GM18519 (cell line): ENCODE measurements at regions not wholly inside any gene's neighbourhood (a gene's known extent, or its start where the extent isn't known, plus 50 kb on each side); places are given as distances from the start of the nearest gene placed in this dataset.

ENCODE experiments used
- ATAC-seq: cut with Tn5 transposase; IDR thresholded peaks from one replicate; pipeline ENCODE4 v1.9.1; 2021; ENCODE audit warnings: mild to moderate bottlenecking, moderate library complexity; ENCODE audit not compliant: unreplicated experiment, low FRiP score

DNA sequence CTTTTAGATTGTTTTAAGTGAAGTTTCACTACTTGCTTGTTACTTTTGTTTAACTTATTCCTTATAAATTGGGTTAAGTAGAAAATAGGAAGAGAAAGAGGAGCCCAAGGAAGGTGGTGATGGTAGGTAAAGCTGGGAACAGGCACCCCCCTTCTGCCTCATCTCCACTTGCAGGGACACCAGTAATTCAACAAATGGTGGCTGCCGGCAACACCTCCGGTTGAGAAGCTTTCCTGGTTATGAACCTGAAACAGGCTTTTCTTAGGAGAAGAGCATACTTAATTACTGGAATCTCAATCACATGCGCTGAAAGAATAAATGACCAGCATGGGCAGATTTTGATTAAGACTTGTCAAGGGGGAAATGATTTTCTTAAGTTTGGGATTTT is 158.9 kb upstream of the ZNF217 start:
- no peak for ATAC-seq

DNA sequence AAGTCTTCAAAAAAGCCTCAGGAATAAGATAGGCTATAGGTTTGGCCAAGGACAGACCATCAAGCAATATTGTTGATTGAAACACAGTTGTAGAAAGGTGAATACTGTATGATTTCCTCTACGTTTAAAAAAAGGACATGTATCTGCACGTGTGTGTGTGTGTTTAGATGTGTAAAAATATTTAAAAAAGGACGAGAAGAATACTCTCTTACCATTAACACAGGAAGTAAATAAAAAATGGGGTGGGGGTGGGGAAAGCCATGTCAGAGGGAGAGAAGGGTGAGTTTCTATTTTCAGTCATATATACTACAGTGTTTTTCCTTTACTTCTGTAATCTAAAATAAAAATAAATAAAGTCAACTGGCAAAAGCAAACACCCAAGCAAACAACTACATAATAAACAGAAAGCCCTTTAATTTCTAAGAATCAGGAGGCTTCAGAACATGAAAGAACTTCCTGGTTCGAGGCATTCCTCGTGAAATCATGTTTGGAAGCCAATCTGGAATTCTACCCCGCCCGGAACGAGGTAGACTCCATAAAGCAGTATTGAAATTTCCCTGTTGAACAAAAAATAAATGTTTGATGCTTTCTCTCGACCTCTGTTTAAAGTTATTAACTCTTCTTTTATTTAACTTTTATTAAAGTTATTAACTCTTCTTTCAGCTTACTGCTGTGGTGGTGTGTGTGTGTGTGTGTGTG is 158.1 kb upstream of the ZNF217 start:
- ATAC-seq: no peak

DNA sequence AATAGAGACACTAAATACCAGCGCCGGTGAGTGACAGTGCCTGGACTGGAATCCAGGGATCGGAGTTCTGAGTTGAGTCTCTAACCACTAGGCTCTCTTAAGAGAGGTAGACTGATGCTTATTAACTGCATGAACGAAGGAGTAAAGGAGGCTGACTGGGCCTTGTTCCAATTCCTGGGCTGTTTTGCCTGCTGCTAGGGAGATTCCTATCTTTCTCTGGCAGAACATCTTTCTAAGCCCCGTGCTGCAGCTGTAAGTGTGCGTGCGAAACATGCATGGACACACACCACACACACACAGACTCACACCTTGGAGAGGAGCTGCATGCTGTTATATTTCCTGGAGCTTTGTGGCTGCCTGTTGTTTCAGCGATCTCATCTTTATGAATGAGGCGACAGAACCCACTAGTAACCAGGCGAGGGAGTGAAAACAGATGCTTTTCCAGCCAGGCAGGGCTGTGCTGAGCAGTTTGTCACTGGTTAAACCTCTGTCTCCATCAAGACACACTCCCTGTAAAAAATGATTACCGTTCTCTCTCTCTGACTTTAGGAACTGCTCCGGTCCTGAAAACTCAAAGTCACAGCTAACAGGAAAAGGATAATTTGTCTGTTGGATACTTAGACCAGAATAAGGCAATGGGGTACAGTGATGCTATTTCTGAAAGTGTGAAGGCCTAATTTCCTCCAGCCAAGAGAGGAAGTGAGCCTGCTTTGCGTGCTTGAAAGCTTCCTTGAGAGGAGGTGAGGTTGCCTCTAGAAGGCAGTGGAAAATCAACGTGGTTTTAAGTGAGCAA is 157.4 kb upstream of the ZNF217 start:
- ATAC-seq: peak; percentile 52

DNA sequence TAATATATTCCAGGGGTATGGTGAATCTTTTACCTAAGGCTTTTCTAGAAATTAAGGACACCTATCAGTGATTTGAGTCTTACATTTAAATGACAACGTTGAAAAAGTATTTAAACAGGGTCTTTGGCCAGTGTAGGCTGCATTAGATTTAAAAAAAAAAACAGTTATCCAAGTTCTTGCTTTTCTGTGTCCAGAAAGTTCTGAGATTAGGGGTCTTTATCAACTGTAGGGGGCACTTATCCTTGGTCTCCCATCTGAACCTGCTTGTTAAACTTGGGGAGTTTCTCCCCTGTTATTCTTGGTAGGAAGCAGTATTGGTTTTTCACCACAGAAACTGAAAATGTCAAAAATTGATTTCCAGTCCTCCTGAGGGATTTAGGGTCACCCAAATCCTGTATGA is 155.9 kb upstream of the ZNF217 start:
- ATAC-seq: no peak

DNA sequence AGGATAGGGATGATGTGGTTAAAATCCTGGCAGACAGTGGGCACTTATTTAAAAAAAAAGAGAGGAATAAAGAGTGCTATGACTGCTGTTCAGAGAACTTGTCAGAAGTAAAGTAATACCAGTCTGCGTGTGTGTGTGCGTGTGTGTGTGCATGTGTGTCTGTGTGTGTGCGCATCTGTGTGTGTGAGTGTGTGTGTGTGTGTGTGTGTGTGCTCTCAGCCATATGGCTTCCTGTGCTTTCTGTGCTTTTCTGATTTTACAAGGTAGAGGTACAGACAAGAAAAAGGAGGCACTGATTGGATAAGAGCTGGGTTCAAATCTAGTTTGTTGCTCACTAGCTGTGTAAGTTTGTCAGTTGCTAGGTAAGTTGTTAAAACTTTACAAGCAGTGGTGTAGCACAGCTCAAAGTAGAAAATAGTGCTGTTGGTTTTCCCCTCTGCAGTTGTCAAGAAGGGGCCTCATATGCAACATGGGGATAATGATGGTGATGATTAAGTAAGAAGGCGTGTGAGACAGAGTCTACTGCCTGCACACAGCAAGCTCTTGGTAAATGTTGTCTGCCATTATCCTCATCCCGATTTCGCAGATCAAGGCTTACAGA is 155.3 kb upstream of the ZNF217 start:
- no peak for ATAC-seq

DNA sequence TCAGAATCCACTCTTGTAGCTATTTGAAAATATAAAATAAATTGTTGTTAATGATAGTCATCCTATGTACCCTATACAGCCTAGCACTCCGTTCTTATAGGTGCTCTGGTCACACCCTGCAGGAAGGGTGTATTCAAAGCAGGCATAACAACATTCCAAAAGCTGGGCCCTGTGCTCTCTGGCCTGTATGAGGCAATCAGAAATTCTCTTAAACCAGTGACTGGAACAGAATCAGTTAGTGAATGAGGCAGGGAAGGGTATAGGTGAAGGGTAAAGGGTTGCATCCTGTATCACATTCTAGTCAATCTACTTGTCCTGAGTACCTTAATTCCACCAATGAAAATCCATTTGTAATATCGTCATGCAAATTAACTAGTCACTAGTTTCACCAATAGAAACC is 154.5 kb upstream of the ZNF217 start:
- no peak for ATAC-seq

DNA sequence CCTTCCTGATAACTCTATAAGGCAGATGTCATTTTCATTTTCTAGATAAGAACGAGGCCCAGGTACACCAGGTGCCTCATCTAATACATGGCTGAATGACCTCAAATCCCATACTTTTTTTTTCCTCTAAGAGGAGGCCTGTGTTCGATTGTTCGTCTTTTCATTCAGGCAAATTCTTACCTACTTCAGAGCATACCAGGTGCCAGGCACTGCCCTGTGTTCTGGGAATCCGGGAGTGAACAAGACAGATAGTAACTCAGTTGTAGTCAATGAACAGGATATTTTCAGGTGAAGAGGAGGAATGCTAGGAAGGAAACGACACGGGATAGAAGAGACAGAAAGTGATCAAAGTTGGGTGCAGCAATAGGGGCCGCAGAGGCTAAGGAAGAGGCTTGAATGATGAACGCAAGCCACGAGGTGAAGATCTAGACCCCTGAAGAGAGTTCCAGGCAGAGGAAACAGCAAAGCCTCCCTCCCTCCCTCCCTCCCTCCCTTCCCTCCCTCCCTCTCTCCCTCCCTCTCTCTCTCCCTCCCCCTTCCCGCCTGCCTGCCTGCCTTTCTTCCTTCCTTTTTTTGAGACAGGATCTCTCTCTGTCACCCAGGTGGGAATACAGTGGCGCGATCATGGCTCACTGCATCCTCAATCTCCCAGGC is 150.1 kb upstream of the ZNF217 start:
- no peak for ATAC-seq

DNA sequence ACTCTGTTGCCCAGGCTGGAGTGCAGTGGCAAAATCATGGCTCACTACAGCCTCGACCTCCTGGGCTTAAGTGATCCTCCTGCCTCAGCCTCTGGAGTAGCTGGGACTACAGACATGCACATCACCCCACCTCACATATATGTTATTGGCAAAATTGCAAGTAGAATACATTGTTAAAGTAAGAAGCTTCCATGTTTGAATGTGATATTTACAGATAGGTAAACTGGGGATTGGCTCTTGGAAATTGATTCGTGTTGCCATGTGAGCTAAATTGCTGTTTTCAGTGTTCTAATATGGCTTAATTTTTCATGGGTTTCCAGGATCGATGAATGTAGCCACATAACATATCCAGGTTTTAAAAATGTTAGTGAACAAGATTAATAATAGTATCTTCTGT is 149.0 kb upstream of the ZNF217 start:
- ATAC-seq: no peak

DNA sequence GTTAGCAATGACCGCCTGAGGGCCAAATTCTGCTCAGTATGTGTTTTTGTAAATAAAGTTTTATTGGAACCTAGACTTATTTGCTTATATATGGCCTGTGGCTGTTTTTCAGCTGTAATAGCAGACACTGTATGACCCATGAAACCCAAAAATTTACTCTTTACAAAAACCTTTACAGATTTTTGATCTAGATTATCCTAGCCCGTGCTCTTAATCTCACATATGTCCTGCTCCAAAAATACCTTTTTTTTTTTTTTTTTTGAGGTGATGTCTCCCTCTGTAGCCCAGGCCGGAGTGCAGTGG is 148.0 kb upstream of the ZNF217 start:
- no peak for ATAC-seq

DNA sequence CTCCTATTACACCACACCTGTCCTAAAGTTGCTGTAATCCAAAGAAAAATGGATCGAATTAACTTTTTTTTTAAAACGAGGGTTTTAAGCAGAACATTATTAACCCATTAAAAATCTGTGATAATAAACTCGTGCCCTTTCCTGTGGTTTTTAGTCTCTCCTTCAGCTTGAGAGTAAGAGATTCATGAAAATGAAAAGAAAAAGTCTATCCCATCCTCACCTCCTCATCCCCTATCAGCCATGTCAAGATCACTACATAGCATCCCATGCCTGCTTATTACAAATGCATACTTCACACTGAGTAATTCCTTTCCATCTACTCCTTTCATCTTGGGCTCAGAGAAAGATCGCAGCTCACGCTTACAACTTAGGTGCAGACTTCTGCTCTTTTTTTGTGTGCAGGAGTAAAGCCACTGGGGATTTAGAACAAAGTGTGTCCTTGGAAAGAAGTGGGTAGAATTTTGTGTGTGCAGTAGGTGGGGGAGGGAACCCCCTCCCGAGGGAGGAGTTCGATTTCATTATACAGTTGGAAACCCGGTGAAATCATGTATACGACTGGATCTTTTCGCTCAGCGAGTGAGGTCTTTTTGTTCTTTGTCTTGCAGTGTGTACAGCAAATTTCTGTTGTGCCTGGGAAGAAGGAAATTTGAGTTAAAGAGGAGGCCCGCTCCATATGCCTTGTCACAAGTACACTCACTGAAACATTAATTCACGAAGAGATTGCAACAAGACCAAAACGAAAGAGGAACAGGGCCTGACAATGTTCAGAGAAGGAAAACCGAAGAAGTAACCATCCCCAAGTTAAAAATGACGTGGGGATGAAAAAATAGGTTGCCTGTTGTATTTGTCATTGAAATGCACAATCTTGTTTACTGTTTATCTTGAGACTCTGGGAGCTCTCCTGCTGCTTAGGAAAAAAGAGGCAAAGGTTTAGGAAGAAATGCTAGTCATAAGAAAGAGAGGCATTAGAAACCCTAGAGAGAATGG is 146.5 kb upstream of the ZNF217 start:
- ATAC-seq: no peak

DNA sequence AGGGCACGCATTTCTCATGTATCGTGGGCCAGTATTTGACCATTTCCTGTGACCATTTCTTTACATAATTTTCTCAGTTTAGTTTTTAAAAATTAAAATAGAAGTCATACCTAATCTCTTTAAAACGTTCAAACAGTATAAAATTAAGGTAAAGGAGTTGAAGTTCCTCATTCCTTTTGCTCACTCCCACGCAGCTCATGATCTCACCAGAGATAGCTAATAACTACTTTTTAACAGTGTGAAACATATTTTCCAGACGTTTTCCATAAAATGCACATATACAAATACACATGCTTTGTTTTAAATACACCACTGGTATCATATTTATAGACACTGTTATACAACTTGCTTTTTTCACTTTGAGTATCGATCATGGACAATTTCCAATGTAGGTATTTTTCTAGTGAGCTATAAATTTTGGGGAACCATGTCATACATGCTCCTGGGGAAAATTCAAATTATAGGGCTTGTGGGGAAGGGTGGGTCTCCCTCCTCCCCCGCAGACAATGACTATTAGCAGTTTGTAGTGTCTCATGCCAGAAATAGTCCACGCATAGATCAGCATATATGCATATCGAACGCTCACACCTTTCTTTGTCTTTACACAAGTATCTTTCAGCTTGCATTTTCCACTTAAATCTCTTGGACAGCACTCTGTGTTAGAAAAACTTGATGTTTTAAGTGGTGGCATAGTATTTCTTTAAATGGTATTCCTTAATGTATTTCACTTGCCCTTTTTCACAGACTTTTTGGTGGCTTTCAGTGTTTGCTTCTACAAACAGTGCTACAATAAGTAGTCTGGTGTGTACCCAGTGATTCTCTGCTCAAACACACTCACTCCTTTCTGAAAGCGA is 145.5 kb upstream of the ZNF217 start:
- ATAC-seq: no peak

DNA sequence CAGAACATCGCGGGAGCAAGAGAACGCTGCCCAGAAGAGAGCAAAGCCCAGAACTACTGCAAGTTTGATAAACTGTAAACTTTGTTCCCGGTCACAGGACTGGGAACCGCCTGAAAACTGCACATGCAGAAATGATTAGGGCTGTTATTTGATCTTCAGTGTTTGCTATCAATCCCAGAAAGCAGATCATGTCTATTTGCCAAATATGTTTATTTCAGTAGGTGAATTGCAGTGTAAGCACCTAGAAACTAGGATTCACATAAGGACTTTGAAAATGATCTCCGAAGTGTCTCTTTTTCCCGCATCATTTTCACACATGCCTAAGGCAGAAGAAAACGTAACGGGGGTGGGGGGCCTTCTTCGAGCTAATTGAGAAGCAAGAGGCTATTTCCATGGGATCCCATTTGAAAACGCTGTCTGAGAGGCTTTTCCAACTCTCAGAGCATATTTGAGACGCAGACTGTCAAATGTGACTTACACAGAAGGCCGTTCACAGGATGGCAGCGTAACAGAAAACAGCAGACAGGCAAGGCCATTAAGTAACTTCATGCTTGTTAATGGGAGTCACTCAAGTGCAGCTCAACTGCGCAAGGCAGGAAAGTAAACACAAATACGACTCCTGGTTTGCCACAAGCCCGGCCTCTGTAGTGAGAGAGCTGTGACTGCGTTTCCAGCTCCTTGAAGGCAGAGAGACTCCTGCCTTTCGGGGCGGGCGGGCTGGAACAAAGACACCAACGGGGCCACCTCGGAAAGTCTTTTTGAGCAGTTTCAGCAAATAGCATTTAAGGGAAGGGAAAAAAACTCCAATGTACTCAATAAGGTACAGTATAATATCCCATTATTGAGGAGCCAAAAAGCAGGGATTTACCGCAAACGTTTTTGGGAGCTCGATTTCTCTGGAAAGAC is 144.7 kb upstream of the ZNF217 start:
- ATAC-seq: no peak

DNA sequence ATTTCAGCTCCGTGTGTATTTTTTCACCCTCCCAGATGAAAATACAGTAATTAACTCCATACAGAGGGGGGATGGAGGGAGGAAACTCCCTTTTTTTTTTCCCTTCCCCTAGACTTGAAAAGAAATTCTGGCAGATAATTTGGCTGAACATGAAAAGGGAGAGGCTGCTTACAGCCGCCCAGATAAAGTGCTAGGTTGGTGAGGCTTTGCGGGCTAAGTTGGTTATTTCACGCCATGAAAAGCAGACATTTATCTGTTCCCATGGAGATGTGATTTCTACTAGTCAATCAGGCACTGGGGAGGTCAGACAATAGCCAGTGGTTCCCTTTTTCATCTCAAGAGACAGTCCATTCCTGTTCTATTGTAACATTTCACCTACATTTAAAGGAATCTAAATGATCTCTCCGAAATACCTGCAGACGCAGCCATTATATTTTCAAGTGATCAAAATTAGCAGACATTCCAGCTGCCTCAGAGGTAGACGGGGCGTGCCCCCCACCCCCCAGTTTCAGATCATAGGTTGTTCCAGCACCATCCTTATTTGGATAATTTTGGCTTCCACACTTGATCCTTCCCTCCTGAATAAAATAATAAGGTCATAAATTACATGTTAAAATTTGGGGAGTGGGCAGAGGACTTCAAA is 143.9 kb upstream of the ZNF217 start:
- no peak for ATAC-seq

DNA sequence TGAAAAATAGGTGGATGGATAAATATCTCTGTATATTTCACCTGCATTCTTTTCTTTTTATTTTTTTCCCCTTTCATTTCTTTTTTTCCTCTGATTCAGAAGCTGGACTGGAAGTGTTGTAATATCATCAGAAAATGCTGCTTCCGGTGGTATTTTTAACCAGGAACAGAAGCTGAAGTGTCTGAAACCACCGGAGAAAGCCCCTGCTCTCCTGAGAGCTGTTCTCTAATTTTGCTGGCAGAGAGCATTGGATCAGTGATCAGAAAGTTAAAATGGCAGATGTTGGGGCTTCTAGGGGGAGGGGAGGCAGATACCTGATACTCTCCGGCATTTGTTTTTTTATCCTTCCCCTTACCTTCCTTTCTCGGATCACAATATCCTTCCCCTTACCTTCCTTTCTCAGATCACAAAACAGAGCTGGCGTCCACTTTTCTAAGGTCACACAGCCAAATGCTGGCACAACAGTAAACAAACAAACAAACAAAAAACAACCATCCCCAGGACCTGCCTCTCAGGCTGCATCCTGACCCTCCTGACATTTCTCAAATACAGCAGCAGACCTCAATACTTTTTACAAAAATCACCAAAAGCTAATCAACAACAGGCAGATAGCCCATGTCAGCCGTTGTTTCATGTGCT is 143.2 kb upstream of the ZNF217 start:
- no peak for ATAC-seq

DNA sequence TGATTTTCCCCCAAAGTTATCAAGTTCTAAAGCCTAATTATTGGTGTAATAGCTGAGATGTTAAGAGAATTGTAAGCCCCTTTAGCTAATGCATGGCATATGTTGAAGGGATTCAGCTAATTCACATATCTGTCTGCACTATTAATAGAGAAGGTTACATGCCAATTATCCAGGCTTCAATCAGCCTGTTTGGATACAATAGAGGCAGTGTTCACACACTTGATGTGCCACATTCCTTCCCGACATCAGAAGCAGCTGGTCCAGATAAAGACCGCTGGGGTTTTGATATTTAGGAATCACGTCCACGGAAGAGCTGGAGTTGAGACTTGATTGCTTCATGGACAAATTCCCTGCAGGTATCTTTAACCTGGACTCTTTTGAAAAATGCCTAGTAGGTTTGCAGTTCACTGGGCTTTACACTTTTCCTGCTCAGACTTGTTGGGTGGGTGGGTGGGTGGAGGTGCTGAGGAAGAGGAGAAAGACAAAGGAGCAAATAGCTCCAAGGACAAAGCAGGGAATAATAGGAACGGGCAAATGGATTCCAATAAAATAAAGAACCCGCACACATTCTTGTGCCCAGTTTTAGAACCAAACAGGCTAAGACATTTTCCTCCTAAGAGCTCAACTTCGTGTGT is 142.6 kb upstream of the ZNF217 start:
- no peak for ATAC-seq

DNA sequence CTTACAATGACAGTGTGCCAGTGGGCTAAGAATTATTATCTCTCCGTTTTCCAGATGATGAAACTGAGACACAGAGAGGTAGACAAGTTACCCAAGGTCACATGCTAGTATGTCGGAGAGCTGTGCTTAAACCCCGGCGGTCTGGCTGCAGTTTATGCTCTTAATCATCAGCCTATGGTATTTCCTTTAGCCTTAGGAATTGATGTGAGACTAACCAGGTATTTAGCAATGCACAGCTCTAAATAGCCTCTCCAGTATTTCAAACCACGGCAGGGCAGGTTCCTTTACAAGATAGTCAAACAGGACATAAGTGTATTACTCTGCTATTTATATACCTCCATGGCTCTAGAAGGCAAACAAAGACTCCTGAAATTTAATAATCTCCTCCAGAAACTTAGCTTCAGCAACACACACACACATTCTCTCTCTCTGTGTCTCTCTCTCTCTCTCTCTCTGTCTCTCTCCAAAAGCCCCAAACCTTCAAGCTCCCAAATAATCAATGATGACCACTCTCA is 142.0 kb upstream of the ZNF217 start:
- ATAC-seq: no peak
